Left cardiac atrium (tissue), 4 donors: ENCODE measurements at regions not wholly inside any gene's neighbourhood (a gene's known extent, or its start where the extent isn't known, plus 50 kb on each side); places are given as distances from the start of the nearest gene placed in this dataset.

Source experiments
- ATAC-seq, 2 donors: fragments of 200-7000 bp; cut with Tn5 transposase; one replicate each; pipeline ENCODE4 v1.9.1; 2020; ENCODE audit warnings: mild to moderate bottlenecking in 2 of 2, moderate library complexity in 2 of 2
- DNase-seq: peaks from one replicate; pipeline ENCODE4 v3.0.0-alpha.2; 2020
- intact Hi-C, 2 donors: fragments of 100-400 bp; cut with DNase I; formaldehyde crosslinking; loops; one replicate each; pipeline versions ENCODE4 v1.14.1 to v1.15.1; 2022 to 2023
- donor health status: DM: no; HTN: yes; CAD: no.
- donor health status: DM: no; HTN: yes; CAD: no; lungs with severe emphysema.
- donor health status: DM: yes; HTN: yes; CAD: no.
- donor health status: Dilated cardiomyopathy.

GRCh38 chr4:95675623-95676022, 126.8 kb upstream of the UNC5C start:
- intact Hi-C loops, result no loop called here
- DNase-seq (no peak), ATAC-seq (no peak)

DNA sequence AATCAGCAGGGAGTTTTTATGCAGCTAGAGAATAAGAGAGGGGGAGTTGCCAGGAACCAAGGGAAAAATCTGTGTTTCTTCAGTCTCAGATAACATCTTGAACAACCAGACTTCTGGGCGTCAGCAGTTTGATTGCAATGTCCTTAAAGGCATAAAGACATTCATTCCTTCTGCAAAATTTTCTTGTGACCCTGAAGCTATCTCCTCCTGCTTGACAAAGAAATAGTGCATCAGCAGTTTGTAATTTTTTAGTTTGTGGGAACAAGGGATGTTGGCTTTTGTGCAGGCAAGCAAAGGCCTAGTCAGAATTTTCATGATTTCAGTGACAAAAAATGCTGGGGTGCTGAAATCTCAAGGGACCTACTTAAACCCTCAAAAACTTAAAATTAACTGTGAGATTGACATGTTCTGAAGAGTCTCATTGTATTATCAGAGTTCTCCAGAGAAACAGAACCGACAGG, 125.8 kb upstream of the UNC5C start:
- intact Hi-C loops, result no loop called here
- ATAC-seq, result peak in 1 of 2 donors; percentile 38

DNA sequence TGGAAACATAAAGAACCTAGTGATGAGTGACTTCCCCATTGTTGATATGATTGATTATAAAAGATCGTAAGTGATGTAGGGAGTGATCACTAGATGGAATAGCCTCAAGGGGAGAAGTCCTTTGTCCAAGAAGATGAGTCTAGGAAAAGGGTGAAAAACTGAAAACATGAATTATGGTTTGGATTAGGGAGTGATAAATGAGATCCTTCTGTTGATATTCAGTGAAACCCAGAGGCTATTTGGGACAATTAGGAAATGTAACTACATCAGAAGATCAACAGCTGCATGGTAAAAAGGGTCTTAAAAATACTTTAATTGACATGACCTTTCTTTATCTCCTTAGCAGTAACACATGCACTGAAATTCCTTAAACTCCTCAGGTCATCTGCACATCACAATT, 124.0 kb upstream of the UNC5C start:
- DNase-seq (no peak), ATAC-seq (no peak)
- intact Hi-C loops, result no loop called here

More for the DNA sequence above, 125.8 kb upstream of the UNC5C start:
- DNase-seq, result no peak

DNA sequence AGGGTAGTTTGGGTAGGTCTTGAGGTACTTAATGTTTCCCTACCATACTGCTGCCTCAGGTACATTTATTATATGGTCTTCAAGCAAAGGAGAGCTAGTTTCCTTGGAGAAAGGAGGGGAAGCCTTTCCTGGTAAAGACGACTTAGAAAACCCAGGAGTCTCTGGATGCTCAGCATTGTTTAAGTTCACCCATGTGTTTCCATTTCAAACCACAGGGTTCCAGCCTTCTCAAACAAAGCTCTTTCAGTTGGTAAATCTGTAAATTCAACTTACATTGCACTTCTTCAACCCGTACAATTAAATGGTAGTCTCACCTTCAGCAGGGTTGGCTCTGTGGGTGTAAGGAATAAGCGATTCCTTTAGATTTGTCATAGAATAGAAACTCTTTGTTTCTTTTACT, 111.9 kb upstream of the UNC5C start:
- intact Hi-C loops, result no loop called here
- ATAC-seq (no peak), DNase-seq (no peak)

- intact Hi-C loops, result no loop called here
- no peak for DNase-seq
- no peak for ATAC-seq
Observed at GRCh38 chr4:95651891-95652290, 103.1 kb upstream of the UNC5C start.

DNA sequence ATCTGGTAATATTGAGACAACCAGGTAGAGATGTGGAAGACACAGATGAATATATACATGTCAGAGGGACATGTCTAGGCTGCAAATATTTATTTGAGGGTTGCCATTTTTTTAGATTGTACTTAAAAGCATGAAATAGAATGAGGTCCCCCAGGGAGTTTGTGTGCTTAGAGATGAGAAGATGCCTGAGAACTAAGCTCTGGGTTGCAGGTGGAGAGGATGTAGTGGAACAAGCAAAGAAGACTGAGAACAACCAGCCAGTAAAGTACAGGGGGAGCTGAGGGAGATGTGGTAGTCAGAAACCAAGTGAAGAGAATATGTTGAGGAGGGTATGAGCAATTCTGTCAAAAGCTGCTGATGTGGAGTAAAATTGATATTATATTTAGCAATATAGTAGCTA, 95.6 kb upstream of the UNC5C start:
- DNase-seq (no peak), ATAC-seq (no peak)
- intact Hi-C loops, result no loop called here

- ATAC-seq, result no peak
- DNase-seq, result no peak
- intact Hi-C loops, result no loop called here
Observed at GRCh38 chr4:95643627-95644026, 94.9 kb upstream of the UNC5C start.

- intact Hi-C loops, result no loop called here
- no peak for ATAC-seq
- DNase-seq, result no peak
Observed at GRCh38 chr4:95641571-95641970, 92.8 kb upstream of the UNC5C start.

DNA sequence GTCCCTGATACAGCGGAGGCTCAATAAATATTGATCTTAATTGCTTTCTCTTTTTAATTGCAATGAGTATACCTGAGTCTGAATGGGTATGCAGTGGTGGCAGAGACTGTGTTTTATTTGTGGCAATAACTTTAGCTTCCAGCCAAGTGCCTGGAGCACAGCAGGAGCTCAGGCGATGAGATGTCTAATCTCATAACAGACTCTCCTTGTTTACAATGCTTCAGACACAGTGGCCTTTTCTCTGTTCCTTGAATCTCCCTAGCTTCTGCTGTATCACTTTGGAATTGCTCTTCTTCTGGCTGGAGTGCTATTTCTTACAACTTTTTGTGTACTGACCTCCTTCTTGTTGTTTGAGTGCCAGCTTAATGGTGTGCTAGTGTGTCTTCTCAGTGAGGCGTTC, 91.5 kb upstream of the UNC5C start:
- no peak for ATAC-seq
- intact Hi-C loops, result no loop called here
- DNase-seq, result no peak

DNA sequence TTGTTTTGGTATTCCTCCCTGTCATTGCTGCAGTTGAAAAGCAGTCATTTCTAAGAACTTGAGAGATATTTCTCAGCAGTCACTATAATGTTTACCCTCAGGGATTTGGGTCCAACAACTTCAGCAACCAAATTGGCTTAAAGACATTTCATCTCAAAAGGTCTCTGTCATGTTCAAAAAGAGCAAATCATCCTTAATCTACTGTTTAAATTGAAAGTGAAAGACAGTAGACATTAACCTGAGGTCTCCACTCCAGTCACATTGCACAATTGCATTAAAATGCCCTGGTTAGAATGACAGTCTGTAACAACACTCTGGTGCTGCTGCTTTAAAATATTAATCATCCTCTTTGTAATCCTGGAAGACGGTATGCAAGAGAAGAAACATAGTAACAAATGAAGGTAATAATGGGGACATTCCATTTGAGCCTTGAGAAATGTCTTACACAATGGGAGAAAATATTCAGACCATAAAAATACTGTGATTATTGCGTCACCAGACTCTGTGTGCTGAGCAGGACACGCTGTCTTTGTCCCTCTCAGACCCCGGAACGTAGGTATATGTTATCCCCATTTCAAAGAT, 90.2 kb upstream of the UNC5C start:
- DNase-seq, result no peak

DNA sequence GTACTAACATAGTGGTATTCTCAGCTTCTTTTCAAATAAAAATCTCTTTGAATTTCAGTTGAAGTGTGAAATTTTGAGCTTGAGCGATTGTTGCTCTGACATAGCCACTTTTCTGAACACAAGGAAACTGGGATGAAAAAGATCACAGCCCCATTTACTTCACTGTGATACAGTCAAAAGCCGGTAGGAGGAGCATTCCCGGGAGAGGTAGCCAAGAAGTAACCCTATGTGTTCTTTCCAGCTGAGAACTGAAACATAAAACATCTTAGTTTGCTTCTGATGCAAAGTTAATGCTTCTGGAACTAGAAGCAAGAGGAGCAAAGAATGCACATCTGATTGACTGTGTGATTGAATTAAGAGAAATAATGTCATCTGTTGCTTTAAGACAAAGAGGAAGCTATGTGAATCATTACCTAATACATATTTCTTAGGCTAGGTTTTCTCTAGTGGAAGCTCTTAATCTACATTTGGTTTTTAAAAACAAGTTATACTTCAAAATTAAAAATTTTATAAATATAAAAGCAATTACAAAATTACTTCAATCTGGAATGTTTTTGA, 88.3 kb upstream of the UNC5C start:
- ATAC-seq (no peak), DNase-seq (no peak)
- intact Hi-C loops, result no loop called here

More for the DNA sequence above, 90.2 kb upstream of the UNC5C start:
- no peak for ATAC-seq
- intact Hi-C loops, result no loop called here

GRCh38 chr4:95636061-95636460, 87.3 kb upstream of the UNC5C start:
- intact Hi-C loops, result no loop called here
- no peak for DNase-seq
- no peak for ATAC-seq

DNA sequence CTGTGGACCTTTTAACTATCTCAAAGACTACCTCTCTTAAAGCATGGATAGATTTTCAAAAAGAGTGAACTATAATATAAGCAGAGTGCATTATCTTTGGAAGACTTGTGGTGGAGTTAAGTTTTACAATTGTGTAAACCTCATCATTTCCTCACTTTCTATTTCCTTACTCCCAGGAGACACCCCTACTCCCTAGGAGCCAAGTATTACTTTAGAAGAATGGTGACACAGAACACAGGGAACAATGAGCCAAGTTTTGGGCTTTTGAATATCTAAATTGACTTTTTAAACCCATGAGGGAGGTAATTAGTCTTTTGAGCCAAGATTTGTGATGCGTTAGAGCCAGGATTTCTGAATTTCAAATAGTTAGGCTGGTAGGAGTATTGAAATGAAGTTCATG, 78.9 kb upstream of the UNC5C start:
- DNase-seq (no peak), ATAC-seq (peak in 1 of 2 donors; percentile 72)
- intact Hi-C loops, result no loop called here

- ATAC-seq (no peak), DNase-seq (no peak)
- intact Hi-C loops, result no loop called here
Observed at GRCh38 chr4:95627024-95627605, 78.3 kb upstream of the UNC5C start.

GRCh38 chr4:95625020-95625419, 76.2 kb upstream of the UNC5C start:
- intact Hi-C loops, result no loop called here
- DNase-seq (no peak), ATAC-seq (no peak)

DNA sequence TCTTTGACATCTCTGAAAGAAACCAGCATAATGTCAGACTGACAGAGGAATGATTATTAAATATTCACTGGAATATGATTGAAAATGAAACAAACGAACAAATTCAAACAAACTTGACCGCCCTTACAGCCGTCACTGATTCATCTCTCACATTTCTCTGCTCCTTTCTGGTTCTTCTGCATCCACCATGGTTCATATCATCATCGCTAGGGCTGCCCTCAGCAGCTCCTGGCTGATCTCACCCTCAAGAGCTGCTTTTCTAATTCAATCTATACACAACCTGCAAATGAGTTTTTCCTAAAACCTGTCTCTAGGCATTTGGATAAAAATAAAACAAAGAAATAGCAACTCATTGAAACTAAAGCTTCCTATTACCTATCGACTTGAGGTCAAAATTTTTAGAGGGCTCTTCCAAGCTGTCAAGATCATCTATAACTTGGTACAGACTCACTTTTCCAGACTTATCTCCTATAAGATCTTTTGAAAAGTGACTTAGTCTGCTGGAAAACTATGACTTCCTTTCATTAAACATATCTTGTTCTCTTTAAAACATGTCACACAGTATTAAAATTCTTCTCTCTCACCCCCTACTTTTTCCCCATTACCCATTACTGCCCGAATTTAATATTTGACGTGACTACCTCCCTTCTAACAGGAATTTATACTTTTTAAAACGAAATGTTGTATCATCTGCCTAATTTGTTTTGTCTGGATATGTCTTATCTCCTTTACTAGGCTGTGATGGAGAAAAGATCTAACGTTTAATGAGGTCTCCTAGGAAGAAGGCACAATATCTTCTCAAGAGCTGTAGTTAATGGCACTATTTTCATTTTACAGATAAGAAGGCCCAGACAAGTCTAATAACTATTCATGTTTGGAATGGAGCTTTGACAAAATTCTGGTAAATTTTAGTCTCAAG, 71.0 kb upstream of the UNC5C start:
- no peak for ATAC-seq
- intact Hi-C loops, result no loop called here
- DNase-seq, result no peak

- intact Hi-C loops, result no loop called here
- DNase-seq (no peak), ATAC-seq (no peak)
Observed at GRCh38 chr4:95614684-95615205, 66.0 kb upstream of the UNC5C start.

- intact Hi-C loops, result no loop called here
- DNase-seq (no peak), ATAC-seq (no peak)
Observed at GRCh38 chr4:95610061-95610569, 61.3 kb upstream of the UNC5C start.

- intact Hi-C loops, result no loop called here
Observed at GRCh38 chr4:95606739-95607138, 58.0 kb upstream of the UNC5C start.

DNA sequence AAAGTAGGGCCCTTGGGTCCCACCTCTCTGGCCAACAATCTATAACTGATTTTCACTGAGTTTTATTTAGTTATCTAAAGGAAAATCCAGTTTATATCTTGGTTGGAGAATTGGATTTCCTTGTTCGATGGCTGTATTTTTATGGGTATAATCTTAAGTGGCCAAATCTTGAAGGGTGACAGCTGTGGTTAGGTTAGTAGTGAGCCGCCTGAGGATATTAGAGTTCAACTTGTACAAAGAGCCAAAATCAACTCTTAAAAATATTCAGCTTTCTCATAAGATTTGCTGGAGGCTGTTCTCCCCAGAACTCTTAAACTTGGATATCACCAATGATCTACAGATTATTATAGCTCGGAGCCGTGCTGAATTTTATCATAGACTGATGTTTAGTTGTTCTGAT, 54.6 kb upstream of the UNC5C start:
- ATAC-seq, result no peak
- intact Hi-C loops, result no loop called here
- no peak for DNase-seq

More at GRCh38 chr4:95606739-95607138, 58.0 kb upstream of the UNC5C start:
- ATAC-seq (no peak), DNase-seq (no peak)
